Gastroesophageal sphincter (tissue), 3 donors: ENCODE measurements at regions not wholly inside any gene's neighbourhood (a gene's known extent, or its start where the extent isn't known, plus 50 kb on each side); places are given as distances from the start of the nearest gene placed in this dataset.

Source experiments
- EP300 ChIP-seq: sonication (generic); formaldehyde crosslinking; IDR thresholded peaks from one replicate; pipeline ENCODE4 v1.6.1; 2017; ENCODE audit warnings: antibody characterized with exemption, mild to moderate bottlenecking
- POLR2A ChIP-seq, 2 donors: fragments of 450-650 bp; IDR thresholded peaks; one replicate each; pipeline ENCODE4 v1.6.1; 2017; ENCODE audit warnings: antibody characterized with exemption in 2 of 2, mild to moderate bottlenecking in 2 of 2, moderate library complexity in 1 of 2
- TF ChIP-seq, protein P1 (sequence below), 4 experiments: fragments of 200-600 bp in 2 of 4; fragments of 450-650 bp in 2 of 4; sonication (generic) in 1 of 4; IDR thresholded peaks; one replicate each; pipeline ENCODE4 v1.5.1; 2017 to 2019; ENCODE audit warnings: antibody characterized with exemption in 4 of 4, mild to moderate bottlenecking in 2 of 4, moderate library complexity in 2 of 4

DNA sequence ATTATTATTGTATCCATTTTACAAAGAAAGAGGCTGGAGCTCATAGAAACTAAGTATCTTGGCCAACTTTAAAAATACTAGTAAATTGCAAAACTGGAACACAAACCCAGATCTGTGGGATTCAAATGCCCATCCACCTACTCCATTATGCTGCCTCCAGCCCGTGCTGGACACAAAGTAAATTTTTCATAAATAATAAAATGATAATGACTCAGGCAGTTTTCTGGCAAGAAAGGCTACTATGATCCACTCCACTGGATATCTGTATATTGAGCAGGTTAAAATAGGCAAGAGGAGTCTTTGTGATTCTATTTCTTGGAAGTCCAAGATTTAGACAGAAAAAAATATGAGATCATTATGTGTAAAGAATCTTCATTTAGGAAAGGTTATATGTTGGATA is 138.3 kb upstream of the DUSP10 start:
- TF ChIP-seq, protein P1, sequence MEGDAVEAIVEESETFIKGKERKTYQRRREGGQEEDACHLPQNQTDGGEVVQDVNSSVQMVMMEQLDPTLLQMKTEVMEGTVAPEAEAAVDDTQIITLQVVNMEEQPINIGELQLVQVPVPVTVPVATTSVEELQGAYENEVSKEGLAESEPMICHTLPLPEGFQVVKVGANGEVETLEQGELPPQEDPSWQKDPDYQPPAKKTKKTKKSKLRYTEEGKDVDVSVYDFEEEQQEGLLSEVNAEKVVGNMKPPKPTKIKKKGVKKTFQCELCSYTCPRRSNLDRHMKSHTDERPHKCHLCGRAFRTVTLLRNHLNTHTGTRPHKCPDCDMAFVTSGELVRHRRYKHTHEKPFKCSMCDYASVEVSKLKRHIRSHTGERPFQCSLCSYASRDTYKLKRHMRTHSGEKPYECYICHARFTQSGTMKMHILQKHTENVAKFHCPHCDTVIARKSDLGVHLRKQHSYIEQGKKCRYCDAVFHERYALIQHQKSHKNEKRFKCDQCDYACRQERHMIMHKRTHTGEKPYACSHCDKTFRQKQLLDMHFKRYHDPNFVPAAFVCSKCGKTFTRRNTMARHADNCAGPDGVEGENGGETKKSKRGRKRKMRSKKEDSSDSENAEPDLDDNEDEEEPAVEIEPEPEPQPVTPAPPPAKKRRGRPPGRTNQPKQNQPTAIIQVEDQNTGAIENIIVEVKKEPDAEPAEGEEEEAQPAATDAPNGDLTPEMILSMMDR (IDR thresholded peaks at IDR 0.05): no peak
- no peak for TF ChIP-seq EP300
- TF ChIP-seq POLR2A (IDR thresholded peaks at IDR 0.05): no peak
